Kidney epithelial cell (primary cell): ENCODE measurements at regions not wholly inside any gene's neighbourhood (a gene's known extent, or its start where the extent isn't known, plus 50 kb on each side); places are given as distances from the start of the nearest gene placed in this dataset.

Experiments used
- DNase-seq: peaks from one replicate; pipeline ENCODE4 v3.0.0-alpha.2; 2010; ENCODE audit warnings: low read depth
- H3K27me3 ChIP-seq: 2 replicates; pipeline ENCODE4 v1.6.0; 2011; ENCODE audit warnings: low read length; ENCODE audit not compliant: control insufficient read depth, insufficient read depth
- H3K36me3 ChIP-seq: 2 replicates; pipeline ENCODE4 v1.5.1; 2011; ENCODE audit warnings: low read length; ENCODE audit not compliant: control insufficient read depth, insufficient read depth
- H3K4me3 ChIP-seq: 2 replicates; pipeline ENCODE4 v1.5.1; 2011; ENCODE audit warnings: low read depth, mild to moderate bottlenecking, control low read depth, low read length
- TF ChIP-seq, protein P1 (sequence below): IDR thresholded peaks from 2 replicates; pipeline ENCODE4 v1.5.1; 2011; ENCODE audit warnings: mild to moderate bottlenecking, moderate library complexity, low read length, control low read depth, inconsistent platforms; ENCODE audit not compliant: insufficient read depth, poor library complexity, severe bottlenecking

DNA sequence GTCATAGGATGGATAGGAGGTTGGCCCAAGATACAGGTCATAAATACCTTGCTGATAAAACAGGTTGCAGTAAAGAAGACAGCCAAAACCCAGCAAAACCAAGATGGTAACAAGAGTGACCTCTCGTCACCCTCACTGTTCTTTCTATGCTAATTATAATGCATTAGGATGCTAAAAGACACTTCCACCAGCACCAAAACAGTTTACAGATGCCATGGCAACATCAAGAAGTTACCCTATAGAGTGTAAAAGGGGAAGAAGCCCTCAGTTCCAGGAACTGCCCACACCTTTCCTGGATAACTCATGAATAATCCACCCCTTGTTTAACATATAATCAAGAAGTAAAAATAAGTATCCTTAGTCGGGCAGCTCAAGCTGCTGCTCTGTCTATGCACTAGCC is 671.9 kb downstream of the PTPRC start:
- Histone ChIP-seq H3K27me3 (no peaks in the 10 kb centered on the region), H3K36me3 (no peaks in the 10 kb centered on the region), H3K4me3 (no peak overlapping the region)
- no peak for DNase-seq
- TF ChIP-seq, protein P1, sequence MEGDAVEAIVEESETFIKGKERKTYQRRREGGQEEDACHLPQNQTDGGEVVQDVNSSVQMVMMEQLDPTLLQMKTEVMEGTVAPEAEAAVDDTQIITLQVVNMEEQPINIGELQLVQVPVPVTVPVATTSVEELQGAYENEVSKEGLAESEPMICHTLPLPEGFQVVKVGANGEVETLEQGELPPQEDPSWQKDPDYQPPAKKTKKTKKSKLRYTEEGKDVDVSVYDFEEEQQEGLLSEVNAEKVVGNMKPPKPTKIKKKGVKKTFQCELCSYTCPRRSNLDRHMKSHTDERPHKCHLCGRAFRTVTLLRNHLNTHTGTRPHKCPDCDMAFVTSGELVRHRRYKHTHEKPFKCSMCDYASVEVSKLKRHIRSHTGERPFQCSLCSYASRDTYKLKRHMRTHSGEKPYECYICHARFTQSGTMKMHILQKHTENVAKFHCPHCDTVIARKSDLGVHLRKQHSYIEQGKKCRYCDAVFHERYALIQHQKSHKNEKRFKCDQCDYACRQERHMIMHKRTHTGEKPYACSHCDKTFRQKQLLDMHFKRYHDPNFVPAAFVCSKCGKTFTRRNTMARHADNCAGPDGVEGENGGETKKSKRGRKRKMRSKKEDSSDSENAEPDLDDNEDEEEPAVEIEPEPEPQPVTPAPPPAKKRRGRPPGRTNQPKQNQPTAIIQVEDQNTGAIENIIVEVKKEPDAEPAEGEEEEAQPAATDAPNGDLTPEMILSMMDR = no peak

DNA sequence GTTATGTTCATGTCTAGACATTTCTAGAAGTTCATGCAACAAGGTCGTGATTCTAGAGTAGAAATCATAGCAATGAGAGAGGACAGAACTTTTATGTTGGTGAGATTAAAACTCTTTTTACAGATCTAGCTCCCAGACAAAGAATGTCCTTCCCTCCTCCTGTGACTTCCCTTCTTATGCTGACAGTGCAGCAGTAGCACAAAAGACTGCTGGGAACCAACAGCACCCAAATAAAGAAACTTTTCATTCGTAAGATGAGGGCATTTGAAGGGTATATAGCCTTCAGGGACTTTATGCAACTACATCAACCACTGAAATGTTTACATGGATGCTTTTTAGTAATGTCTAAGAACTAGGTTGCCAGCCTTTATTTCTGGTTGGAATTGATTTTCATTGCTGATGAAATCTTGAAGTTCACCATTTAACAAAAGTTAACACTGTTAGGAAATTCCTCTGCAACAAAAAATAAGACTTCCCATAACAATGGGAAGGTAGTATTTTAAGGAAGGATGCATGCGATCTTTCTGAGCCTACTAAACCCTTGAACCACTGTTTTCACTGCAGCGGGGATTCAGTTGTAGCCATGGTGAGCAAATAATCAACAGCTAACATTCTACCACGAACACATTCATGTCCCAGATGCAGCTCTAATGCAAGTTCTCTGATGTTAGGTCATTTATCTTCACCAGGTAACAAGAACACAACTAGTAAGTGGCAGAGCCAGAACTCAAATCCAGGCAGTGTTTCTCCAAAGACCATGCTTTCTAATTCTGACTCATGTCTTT is 672.8 kb downstream of the PTPRC start:
- no peak for DNase-seq
- Histone ChIP-seq H3K36me3 (no peaks in the 10 kb centered on the region), H3K27me3 (no peaks in the 10 kb centered on the region), H3K4me3 (no peak overlapping the region)
- TF ChIP-seq, protein P1 = no peak

DNA sequence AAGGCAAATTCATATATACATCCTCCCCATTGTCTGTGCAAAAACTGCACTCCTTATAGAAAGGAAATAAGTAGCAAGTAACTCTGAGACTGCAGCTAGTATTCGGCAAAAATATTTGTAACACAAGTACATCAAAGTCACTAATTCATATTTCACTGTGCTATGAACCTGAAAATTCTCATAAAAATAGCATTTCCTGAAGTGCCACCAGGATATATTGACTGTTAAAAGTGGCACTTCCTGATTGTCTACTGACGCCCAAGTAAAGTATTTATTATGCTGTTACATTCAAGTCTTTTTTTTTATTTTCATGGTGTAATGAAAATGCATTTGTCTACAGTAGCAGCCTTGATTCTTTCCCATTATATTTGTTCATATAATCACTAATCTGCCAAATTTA is 673.8 kb downstream of the PTPRC start:
- DNase-seq = no peak

DNA sequence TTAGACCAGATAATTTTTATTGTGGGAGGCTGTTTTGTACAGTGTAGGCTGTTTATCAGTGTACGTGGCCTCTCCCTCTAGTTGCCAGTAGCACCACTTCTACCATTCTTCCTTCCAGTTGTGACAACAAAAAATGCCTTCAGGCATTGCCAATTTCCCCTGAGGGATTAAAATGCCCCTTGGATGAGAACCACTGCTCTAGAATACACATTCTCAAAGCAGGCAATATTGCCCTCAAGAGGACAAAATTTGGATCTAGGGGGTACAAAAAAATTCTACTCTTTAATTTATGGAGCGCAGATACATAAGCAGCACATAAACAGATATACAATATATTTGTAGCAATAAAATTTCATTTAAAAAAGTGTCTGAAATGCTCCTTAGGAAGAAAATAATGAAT is 674.6 kb downstream of the PTPRC start:
- TF ChIP-seq, protein P1 = no peak
- H3K4me3 ChIP-seq = no peak overlapping the region
- no peaks in the 10 kb centered on the region for H3K36me3 ChIP-seq
- no peak for DNase-seq
- H3K27me3 ChIP-seq = no peaks in the 10 kb centered on the region

More for the DNA sequence above, 673.8 kb downstream of the PTPRC start:
- TF ChIP-seq, protein P1 = no peak
- H3K27me3 ChIP-seq = no peaks in the 10 kb centered on the region
- H3K4me3 ChIP-seq = no peak overlapping the region
- H3K36me3 ChIP-seq = no peaks in the 10 kb centered on the region

DNA sequence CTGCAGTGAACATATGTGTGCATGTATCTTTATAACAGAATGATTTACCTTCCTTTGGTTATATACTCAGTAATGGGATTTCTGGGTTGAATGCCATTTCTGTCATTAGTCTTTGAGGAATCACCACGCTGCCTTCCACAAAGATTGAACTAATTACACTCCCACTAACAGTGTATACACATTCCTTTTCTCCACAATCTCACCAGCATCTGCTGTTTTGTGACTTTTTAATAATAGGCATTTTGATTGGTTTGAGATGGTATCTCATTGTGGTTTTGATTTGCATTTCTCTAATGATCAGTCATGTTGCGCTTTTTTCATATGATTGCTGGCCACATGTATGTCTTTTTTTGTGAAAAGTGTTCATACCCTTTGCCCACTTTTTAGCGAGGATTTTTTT is 680.5 kb downstream of the PTPRC start:
- TF ChIP-seq, protein P1 = no peak
- Histone ChIP-seq H3K36me3 (no peaks in the 10 kb centered on the region), H3K4me3 (no peak overlapping the region), H3K27me3 (no peaks in the 10 kb centered on the region)
- no peak for DNase-seq

DNA sequence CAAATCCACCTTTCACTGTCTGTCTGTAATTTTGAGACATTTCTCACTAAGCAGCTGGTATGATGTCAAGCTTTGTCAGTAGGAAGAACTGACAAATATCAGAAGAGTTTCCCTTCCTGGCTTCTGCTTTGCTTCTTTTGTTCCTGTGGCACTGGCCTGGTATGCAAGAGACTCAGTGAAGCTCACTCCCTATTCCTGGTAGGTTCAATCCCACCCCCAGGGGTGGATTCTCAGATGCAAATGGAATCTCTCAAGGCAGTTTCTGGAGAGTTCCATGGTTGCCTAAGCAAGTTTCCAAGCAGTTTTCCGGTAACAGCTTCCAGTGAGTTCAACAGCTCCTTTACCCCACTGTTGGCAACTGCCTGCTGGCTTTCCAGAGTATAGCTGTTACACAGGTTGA is 683.4 kb downstream of the PTPRC start:
- DNase-seq = no peak

More for the DNA sequence above, 683.4 kb downstream of the PTPRC start:
- TF ChIP-seq, protein P1 = no peak
- no peak overlapping the region for H3K4me3 ChIP-seq
- H3K36me3 ChIP-seq = no peaks in the 10 kb centered on the region
- no peaks in the 10 kb centered on the region for H3K27me3 ChIP-seq
